ENCODE measurements at regions not wholly inside any gene's neighbourhood (a gene's known extent, or its start where the extent isn't known, plus 50 kb on each side); places are given as distances from the start of the nearest gene placed in this dataset.

GRCh38 chr3:31295150-31295765 lies 237.5 kb upstream of the STT3B start (continued):
- TF ChIP-seq FOXP4 (CRISPR knock-in tag; IDR thresholded peaks at IDR 0.05): 0 out of 2 replicates have a peak, but pooled peaks have one; percentile 9
- TF ChIP-seq ASH2L (IDR thresholded peaks at IDR 0.05; ENCODE audit: insufficient read length, low read depth, low read length): peak; percentile 42
- no peak for TF ChIP-seq ZFP91 (CRISPR knock-in tag; IDR thresholded peaks at IDR 0.05; ENCODE audit: borderline replicate concordance)
- TF ChIP-seq ZKSCAN1 (IDR thresholded peaks at IDR 0.05; ENCODE audit: low read length): no peak
- no peak for TF ChIP-seq NONO (IDR thresholded peaks at IDR 0.05)
- TF ChIP-seq NONO (CRISPR knock-in tag; conservative IDR thresholded peaks at IDR 0.05): no peak
- peak; percentile 51 for TF ChIP-seq TCF7 (IDR thresholded peaks at IDR 0.05; ENCODE audit: low read depth)
- no peak for TF ChIP-seq THYN1 (CRISPR knock-in tag; IDR thresholded peaks at IDR 0.05; ENCODE audit: borderline replicate concordance, low read depth)
- 0 out of 2 replicates have a peak, but pooled peaks have one; percentile 21 for TF ChIP-seq AHDC1 (CRISPR knock-in tag; IDR thresholded peaks at IDR 0.05; ENCODE audit: borderline replicate concordance)
- no peak for TF ChIP-seq SOX13 (IDR thresholded peaks at IDR 0.05)
- TF ChIP-seq SOX13 (CRISPR knock-in tag; conservative IDR thresholded peaks at IDR 0.05 in 1 of 2, IDR thresholded peaks at IDR 0.05 in 1 of 2): 0 out of 4 replicates have a peak, but pooled peaks of 1 of the 2 experiments have one; percentile 15

Measured in HepG2 (cell line).